ENCODE measurements at regions not wholly inside any gene's neighbourhood (a gene's known extent, or its start where the extent isn't known, plus 50 kb on each side); places are given as distances from the start of the nearest gene placed in this dataset.

DNA sequence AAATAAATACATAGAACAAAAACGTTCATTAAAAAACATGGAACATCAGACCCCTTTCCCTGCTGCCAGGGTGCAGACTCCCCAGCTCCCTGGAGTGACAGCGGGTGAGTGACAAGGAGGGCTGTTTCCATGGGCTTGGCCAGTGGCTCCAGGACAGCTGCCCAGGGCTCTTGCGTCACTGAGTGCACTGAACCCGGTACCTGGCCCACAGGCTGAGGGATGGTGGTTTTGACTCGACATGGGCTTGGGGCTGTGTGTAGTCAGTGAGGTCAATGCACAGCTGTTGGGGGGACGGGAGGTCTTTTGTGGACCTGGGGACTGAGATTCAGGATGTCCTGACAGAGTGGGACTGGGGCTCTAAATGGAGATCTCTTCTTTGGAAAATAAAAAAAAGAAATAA, 142.1 kb upstream of the B3GAT1 start:
- Mint-ChIP-seq H3K4me3 (no peak overlapping the region), H3K9me3 (peaks cover 7% of the 10 kb centered on the region), H3K27me3 (ENCODE audit: low read depth) (peaks cover 6% of the 10 kb centered on the region; the same call in 1 of the 2 replicates), H3K4me1 (no peaks in the 10 kb centered on the region), H3K27ac (no peak overlapping the region), H3K36me3 (no peaks in the 10 kb centered on the region)
- DNase-seq (ENCODE audit: low spot score) (no peak), ATAC-seq (no peak)
- ChIA-PET CTCF (no interaction called here), POLR2A (no interaction called here)
- TF ChIP-seq NR2C2 (CRISPR knock-in tag; IDR thresholded peaks at IDR 0.05) (no peak), EMX1 (CRISPR knock-in tag; IDR thresholded peaks at IDR 0.05) (no peak), ZNF263 (CRISPR knock-in tag; IDR thresholded peaks at IDR 0.05; ENCODE audit: low read depth) (no peak), ZNF121 (CRISPR knock-in tag; IDR thresholded peaks at IDR 0.05) (no peak), GTF2I (CRISPR knock-in tag; conservative IDR thresholded peaks at IDR 0.05) (no peak), FOXJ3 (CRISPR knock-in tag; IDR thresholded peaks at IDR 0.05; ENCODE audit: borderline replicate concordance) (no peak), KAT7 (CRISPR knock-in tag; IDR thresholded peaks at IDR 0.05; ENCODE audit: borderline replicate concordance) (no peak), SMAD3 (CRISPR knock-in tag; IDR thresholded peaks at IDR 0.05; ENCODE audit: borderline replicate concordance) (no peak)
- TF ChIP-seq, protein P1, sequence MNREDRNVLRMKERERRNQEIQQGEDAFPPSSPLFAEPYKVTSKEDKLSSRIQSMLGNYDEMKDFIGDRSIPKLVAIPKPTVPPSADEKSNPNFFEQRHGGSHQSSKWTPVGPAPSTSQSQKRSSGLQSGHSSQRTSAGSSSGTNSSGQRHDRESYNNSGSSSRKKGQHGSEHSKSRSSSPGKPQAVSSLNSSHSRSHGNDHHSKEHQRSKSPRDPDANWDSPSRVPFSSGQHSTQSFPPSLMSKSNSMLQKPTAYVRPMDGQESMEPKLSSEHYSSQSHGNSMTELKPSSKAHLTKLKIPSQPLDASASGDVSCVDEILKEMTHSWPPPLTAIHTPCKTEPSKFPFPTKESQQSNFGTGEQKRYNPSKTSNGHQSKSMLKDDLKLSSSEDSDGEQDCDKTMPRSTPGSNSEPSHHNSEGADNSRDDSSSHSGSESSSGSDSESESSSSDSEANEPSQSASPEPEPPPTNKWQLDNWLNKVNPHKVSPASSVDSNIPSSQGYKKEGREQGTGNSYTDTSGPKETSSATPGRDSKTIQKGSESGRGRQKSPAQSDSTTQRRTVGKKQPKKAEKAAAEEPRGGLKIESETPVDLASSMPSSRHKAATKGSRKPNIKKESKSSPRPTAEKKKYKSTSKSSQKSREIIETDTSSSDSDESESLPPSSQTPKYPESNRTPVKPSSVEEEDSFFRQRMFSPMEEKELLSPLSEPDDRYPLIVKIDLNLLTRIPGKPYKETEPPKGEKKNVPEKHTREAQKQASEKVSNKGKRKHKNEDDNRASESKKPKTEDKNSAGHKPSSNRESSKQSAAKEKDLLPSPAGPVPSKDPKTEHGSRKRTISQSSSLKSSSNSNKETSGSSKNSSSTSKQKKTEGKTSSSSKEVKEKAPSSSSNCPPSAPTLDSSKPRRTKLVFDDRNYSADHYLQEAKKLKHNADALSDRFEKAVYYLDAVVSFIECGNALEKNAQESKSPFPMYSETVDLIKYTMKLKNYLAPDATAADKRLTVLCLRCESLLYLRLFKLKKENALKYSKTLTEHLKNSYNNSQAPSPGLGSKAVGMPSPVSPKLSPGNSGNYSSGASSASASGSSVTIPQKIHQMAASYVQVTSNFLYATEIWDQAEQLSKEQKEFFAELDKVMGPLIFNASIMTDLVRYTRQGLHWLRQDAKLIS (CRISPR knock-in tag; IDR thresholded peaks at IDR 0.05; ENCODE audit: borderline replicate concordance) = no peak
- TF ChIP-seq, protein P2, sequence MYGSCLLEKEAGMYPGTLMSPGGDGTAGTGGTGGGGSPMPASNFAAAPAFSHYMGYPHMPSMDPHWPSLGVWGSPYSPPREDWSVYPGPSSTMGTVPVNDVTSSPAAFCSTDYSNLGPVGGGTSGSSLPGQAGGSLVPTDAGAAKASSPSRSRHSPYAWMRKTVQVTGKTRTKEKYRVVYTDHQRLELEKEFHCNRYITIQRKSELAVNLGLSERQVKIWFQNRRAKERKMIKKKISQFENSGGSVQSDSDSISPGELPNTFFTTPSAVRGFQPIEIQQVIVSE (CRISPR knock-in tag; IDR thresholded peaks at IDR 0.05; ENCODE audit: borderline replicate concordance) = no peak
- TF ChIP-seq, protein P3, sequence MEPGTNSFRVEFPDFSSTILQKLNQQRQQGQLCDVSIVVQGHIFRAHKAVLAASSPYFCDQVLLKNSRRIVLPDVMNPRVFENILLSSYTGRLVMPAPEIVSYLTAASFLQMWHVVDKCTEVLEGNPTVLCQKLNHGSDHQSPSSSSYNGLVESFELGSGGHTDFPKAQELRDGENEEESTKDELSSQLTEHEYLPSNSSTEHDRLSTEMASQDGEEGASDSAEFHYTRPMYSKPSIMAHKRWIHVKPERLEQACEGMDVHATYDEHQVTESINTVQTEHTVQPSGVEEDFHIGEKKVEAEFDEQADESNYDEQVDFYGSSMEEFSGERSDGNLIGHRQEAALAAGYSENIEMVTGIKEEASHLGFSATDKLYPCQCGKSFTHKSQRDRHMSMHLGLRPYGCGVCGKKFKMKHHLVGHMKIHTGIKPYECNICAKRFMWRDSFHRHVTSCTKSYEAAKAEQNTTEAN (CRISPR knock-in tag; IDR thresholded peaks at IDR 0.05) = no peak
- TF ChIP-seq, protein P4, sequence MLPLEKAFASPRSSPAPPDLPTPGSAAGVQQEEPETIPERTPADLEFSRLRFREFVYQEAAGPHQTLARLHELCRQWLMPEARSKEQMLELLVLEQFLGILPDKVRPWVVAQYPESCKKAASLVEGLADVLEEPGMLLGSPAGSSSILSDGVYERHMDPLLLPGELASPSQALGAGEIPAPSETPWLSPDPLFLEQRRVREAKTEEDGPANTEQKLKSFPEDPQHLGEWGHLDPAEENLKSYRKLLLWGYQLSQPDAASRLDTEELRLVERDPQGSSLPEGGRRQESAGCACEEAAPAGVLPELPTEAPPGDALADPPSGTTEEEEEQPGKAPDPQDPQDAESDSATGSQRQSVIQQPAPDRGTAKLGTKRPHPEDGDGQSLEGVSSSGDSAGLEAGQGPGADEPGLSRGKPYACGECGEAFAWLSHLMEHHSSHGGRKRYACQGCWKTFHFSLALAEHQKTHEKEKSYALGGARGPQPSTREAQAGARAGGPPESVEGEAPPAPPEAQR (CRISPR knock-in tag; IDR thresholded peaks at IDR 0.05) = no peak
- TF ChIP-seq, protein P5, sequence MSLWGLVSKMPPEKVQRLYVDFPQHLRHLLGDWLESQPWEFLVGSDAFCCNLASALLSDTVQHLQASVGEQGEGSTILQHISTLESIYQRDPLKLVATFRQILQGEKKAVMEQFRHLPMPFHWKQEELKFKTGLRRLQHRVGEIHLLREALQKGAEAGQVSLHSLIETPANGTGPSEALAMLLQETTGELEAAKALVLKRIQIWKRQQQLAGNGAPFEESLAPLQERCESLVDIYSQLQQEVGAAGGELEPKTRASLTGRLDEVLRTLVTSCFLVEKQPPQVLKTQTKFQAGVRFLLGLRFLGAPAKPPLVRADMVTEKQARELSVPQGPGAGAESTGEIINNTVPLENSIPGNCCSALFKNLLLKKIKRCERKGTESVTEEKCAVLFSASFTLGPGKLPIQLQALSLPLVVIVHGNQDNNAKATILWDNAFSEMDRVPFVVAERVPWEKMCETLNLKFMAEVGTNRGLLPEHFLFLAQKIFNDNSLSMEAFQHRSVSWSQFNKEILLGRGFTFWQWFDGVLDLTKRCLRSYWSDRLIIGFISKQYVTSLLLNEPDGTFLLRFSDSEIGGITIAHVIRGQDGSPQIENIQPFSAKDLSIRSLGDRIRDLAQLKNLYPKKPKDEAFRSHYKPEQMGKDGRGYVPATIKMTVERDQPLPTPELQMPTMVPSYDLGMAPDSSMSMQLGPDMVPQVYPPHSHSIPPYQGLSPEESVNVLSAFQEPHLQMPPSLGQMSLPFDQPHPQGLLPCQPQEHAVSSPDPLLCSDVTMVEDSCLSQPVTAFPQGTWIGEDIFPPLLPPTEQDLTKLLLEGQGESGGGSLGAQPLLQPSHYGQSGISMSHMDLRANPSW (CRISPR knock-in tag; conservative IDR thresholded peaks at IDR 0.05; ENCODE audit: low read depth) = no peak
- TF ChIP-seq, protein P6, sequence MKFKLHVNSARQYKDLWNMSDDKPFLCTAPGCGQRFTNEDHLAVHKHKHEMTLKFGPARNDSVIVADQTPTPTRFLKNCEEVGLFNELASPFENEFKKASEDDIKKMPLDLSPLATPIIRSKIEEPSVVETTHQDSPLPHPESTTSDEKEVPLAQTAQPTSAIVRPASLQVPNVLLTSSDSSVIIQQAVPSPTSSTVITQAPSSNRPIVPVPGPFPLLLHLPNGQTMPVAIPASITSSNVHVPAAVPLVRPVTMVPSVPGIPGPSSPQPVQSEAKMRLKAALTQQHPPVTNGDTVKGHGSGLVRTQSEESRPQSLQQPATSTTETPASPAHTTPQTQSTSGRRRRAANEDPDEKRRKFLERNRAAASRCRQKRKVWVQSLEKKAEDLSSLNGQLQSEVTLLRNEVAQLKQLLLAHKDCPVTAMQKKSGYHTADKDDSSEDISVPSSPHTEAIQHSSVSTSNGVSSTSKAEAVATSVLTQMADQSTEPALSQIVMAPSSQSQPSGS (CRISPR knock-in tag; IDR thresholded peaks at IDR 0.05; ENCODE audit: borderline replicate concordance, low read depth) = no peak
- TF ChIP-seq, protein P7, sequence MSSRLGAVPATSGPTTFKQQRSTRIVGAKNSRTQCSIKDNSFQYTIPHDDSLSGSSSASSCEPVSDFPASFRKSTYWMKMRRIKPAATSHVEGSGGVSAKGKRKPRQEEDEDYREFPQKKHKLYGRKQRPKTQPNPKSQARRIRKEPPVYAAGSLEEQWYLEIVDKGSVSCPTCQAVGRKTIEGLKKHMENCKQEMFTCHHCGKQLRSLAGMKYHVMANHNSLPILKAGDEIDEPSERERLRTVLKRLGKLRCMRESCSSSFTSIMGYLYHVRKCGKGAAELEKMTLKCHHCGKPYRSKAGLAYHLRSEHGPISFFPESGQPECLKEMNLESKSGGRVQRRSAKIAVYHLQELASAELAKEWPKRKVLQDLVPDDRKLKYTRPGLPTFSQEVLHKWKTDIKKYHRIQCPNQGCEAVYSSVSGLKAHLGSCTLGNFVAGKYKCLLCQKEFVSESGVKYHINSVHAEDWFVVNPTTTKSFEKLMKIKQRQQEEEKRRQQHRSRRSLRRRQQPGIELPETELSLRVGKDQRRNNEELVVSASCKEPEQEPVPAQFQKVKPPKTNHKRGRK (CRISPR knock-in tag; IDR thresholded peaks at IDR 0.05; ENCODE audit: borderline replicate concordance) = no peak
- TF ChIP-seq, protein P8, sequence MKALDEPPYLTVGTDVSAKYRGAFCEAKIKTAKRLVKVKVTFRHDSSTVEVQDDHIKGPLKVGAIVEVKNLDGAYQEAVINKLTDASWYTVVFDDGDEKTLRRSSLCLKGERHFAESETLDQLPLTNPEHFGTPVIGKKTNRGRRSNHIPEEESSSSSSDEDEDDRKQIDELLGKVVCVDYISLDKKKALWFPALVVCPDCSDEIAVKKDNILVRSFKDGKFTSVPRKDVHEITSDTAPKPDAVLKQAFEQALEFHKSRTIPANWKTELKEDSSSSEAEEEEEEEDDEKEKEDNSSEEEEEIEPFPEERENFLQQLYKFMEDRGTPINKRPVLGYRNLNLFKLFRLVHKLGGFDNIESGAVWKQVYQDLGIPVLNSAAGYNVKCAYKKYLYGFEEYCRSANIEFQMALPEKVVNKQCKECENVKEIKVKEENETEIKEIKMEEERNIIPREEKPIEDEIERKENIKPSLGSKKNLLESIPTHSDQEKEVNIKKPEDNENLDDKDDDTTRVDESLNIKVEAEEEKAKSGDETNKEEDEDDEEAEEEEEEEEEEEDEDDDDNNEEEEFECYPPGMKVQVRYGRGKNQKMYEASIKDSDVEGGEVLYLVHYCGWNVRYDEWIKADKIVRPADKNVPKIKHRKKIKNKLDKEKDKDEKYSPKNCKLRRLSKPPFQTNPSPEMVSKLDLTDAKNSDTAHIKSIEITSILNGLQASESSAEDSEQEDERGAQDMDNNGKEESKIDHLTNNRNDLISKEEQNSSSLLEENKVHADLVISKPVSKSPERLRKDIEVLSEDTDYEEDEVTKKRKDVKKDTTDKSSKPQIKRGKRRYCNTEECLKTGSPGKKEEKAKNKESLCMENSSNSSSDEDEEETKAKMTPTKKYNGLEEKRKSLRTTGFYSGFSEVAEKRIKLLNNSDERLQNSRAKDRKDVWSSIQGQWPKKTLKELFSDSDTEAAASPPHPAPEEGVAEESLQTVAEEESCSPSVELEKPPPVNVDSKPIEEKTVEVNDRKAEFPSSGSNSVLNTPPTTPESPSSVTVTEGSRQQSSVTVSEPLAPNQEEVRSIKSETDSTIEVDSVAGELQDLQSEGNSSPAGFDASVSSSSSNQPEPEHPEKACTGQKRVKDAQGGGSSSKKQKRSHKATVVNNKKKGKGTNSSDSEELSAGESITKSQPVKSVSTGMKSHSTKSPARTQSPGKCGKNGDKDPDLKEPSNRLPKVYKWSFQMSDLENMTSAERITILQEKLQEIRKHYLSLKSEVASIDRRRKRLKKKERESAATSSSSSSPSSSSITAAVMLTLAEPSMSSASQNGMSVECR (CRISPR knock-in tag; IDR thresholded peaks at IDR 0.05; ENCODE audit: borderline replicate concordance) = no peak

Measured in WTC11 (cell line).